ENCODE measurements at regions not wholly inside any gene's neighbourhood (a gene's known extent, or its start where the extent isn't known, plus 50 kb on each side); places are given as distances from the start of the nearest gene placed in this dataset.

- TF ChIP-seq POLR2A (IDR thresholded peaks at IDR 0.05) (no peak), CTCF (IDR thresholded peaks at IDR 0.05) (no peak)
Measured at GRCh38 chr4:158067646-158068045, 105.2 kb downstream of the GASK1B start.

All from prostate gland (tissue), 2 donors.